PC-9 (cell line): ENCODE measurements at regions not wholly inside any gene's neighbourhood (a gene's known extent, or its start where the extent isn't known, plus 50 kb on each side); places are given as distances from the start of the nearest gene placed in this dataset.

Experiments
- BruUV-seq: library from RNA; stranded (reverse); fragments of 400-500 nt; replicated peaks from 2 replicates; lab custom pipeline; 2021; lab: Mats Ljungman, UMichigan
- CTCF ChIA-PET: fragments of 300-600 bp; sonication (Branson Sonifier 250); formaldehyde crosslinking; loops from one replicate; lab custom pipeline; 2022; ENCODE audit warnings: antibody characterized with exemption; lab: Charles Lee
- POLR2A ChIA-PET: fragments of 300-600 bp; sonication (Branson Sonifier 250); formaldehyde crosslinking; loops from one replicate; lab custom pipeline; 2022; ENCODE audit warnings: antibody characterized with exemption; ENCODE audit not compliant: unreplicated experiment; lab: Charles Lee
- DNase-seq, 2 experiments: peaks; one replicate each; pipeline versions ENCODE4 v3.0.0 to v3.0.0-alpha.2; 2015 to 2022; ENCODE audit warnings: mixed read lengths in 1 of 2
- H2AFZ ChIP-seq: fragments of 200-600 bp; sonication (generic); 2 replicates; pipeline ENCODE4 v1.8.1; 2017; ENCODE audit warnings: antibody characterized with exemption
- H3F3A ChIP-seq: fragments of 200-600 bp; sonication (generic); 2 replicates; pipeline ENCODE4 v1.8.1; 2017; ENCODE audit warnings: antibody characterized with exemption, mild to moderate bottlenecking, low read depth; ENCODE audit not compliant: insufficient read depth
- H3K27ac ChIP-seq: fragments of 200-600 bp; sonication (generic); 2 replicates; pipeline ENCODE4 v1.6.1; 2016; ENCODE audit warnings: mixed run types
- H3K27me3 ChIP-seq: fragments of 200-600 bp; sonication (generic); 2 replicates; pipeline ENCODE4 v1.6.1; 2016; ENCODE audit warnings: low read depth, mixed run types; ENCODE audit not compliant: insufficient read depth
- H3K36me3 ChIP-seq: fragments of 200-600 bp; sonication (generic); 2 replicates; pipeline ENCODE4 v1.6.1; 2016; ENCODE audit warnings: low read depth, mixed run types
- H3K4me1 ChIP-seq: fragments of 200-600 bp; sonication (generic); replicated peaks from 2 replicates; pipeline ENCODE4 v1.6.1; 2016; ENCODE audit warnings: mixed run types; ENCODE audit not compliant: insufficient read depth
- H3K4me2 ChIP-seq: fragments of 200-600 bp; sonication (generic); 2 replicates; pipeline ENCODE4 v1.6.1; 2017; ENCODE audit warnings: mixed run types
- H3K4me3 ChIP-seq: fragments of 200-600 bp; sonication (generic); 2 replicates; pipeline ENCODE4 v1.6.1; 2016; ENCODE audit warnings: mixed run types
- H3K79me2 ChIP-seq: fragments of 200-600 bp; sonication (generic); 2 replicates; pipeline ENCODE4 v1.6.1; 2017; ENCODE audit warnings: low read depth, mixed run types
- H3K9me2 ChIP-seq: fragments of 200-600 bp; sonication (generic); 2 replicates; pipeline ENCODE4 v1.8.1; 2017; ENCODE audit warnings: mild to moderate bottlenecking; ENCODE audit not compliant: insufficient read depth
- H3K9me3 ChIP-seq: fragments of 200-600 bp; sonication (generic); 2 replicates; pipeline ENCODE4 v1.8.1; 2016; ENCODE audit warnings: low read depth; ENCODE audit not compliant: insufficient read depth
- H4K20me1 ChIP-seq: fragments of 200-600 bp; sonication (generic); 2 replicates; pipeline ENCODE4 v1.8.1; 2017; ENCODE audit not compliant: insufficient read depth
- CTCF ChIP-seq: fragments of 200-600 bp; sonication (generic); conservative IDR thresholded peaks from 2 replicates; pipeline ENCODE4 v1.6.1; 2017; ENCODE audit warnings: mixed run types, antibody characterized with exemption, mild to moderate bottlenecking, moderate library complexity
- EZH2 ChIP-seq: fragments of 200-600 bp; sonication (generic); IDR thresholded peaks from 2 replicates; pipeline ENCODE4 v1.8.0; 2017; ENCODE audit warnings: antibody characterized with exemption, low read depth
- intact Hi-C: fragments of 100-400 bp; cut with micrococcal nuclease; formaldehyde crosslinking; loops from one replicate; pipeline ENCODE4 v1.10.0; 2022; ENCODE audit not compliant: unreplicated experiment
- microRNA-seq: library from miRNA; unstranded; fragments of <30 nt; microRNA quantifications from one replicate; pipeline ENCODE4 v1.2.0, GENCODE V29; 2021; ENCODE audit warnings: borderline number of aligned reads, borderline replicate concordance

- BruUV-seq: no TSS peak
- ChIA-PET POLR2A (no interaction called here), CTCF (no interaction called here)
- no peak for DNase-seq
- no peak overlapping the region for H2AFZ ChIP-seq
- no peaks in the 10 kb centered on the region for H3K27me3 ChIP-seq
- H3K36me3 ChIP-seq: no peaks in the 10 kb centered on the region
- no peaks in the 10 kb centered on the region for H3K9me2 ChIP-seq
- H3F3A ChIP-seq: no peaks in the 10 kb centered on the region
- H4K20me1 ChIP-seq: no peaks in the 10 kb centered on the region
- no peak overlapping the region for H3K4me2 ChIP-seq
- H3K79me2 ChIP-seq: no peaks in the 10 kb centered on the region
- intact Hi-C loops: no loop called here
- H3K4me3 ChIP-seq: no peak overlapping the region
- H3K27ac ChIP-seq: no peak overlapping the region
- H3K9me3 ChIP-seq: no peaks in the 10 kb centered on the region
- no peaks in the 10 kb centered on the region for H3K4me1 ChIP-seq
- peak; percentile 33; the same call in 1 of the 2 replicates for TF ChIP-seq CTCF
- TF ChIP-seq EZH2: no peak
These were observed 75.5 kb upstream of the IRS4 start for GRCh38 chrX:108811891-108812290.

GRCh38 chrX:108795240-108795639 is 58.9 kb upstream of the IRS4 start:
- Histone ChIP-seq H3K9me3 (no peaks in the 10 kb centered on the region), H3K4me1 (no peaks in the 10 kb centered on the region), H3K27me3 (no peaks in the 10 kb centered on the region), H3K9me2 (peaks cover 7% of the 10 kb centered on the region), H4K20me1 (no peaks in the 10 kb centered on the region), H2AFZ (no peak overlapping the region), H3K27ac (no peak overlapping the region), H3K4me3 (no peak overlapping the region), H3K79me2 (no peaks in the 10 kb centered on the region), H3K4me2 (no peak overlapping the region), H3F3A (no peaks in the 10 kb centered on the region), H3K36me3 (no peaks in the 10 kb centered on the region)
- CTCF ChIA-PET: no interaction called here
- BruUV-seq: no TSS peak
- TF ChIP-seq CTCF (no peak), EZH2 (no peak)
- DNase-seq: no peak
- intact Hi-C loops: no loop called here
- POLR2A ChIA-PET: no interaction called here

Small RNA genes in the stretch of these regions (microRNA-seq; reads per million reads assigned to microRNA genes)
- 3.4 reads per million for gene MIR6087
